ENCODE measurements at regions not wholly inside any gene's neighbourhood (a gene's known extent, or its start where the extent isn't known, plus 50 kb on each side); places are given as distances from the start of the nearest gene placed in this dataset.

DNA sequence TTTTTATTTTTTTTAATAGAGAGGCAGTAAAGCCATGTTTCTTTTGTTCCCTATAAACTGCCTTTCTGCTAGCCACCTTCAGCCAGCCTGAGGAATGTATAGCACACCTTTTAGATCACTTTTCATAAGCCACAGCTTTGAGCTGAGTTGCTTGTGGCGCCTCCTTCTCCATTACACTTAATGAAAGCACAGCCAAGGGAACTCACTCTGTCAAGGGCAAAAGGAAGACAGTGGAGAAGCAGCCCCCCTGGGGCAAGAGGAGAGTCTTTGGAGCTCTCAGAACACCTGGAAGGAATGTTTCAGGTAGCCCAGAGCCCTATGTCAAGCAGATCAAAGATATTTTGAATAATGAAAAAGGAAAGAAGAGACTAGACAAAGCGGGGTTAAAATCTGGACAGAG is 235.1 kb downstream of the CLIC5 start:
- H3K27ac ChIP-seq: no peak overlapping the region
- H3K4me1 ChIP-seq: no peaks in the 10 kb centered on the region
- H3K4me3 ChIP-seq: no peak overlapping the region
- WGBS, 5 donors: 92 to 98% (median 96%) methylated on average over 2 of the region's 2 CpGs
- no peaks in the 10 kb centered on the region for H3K27me3 ChIP-seq (replicated peaks in 1 of 7)
- no peak for TF ChIP-seq POLR2A (IDR thresholded peaks at IDR 0.05)
- TF ChIP-seq, protein P1, sequence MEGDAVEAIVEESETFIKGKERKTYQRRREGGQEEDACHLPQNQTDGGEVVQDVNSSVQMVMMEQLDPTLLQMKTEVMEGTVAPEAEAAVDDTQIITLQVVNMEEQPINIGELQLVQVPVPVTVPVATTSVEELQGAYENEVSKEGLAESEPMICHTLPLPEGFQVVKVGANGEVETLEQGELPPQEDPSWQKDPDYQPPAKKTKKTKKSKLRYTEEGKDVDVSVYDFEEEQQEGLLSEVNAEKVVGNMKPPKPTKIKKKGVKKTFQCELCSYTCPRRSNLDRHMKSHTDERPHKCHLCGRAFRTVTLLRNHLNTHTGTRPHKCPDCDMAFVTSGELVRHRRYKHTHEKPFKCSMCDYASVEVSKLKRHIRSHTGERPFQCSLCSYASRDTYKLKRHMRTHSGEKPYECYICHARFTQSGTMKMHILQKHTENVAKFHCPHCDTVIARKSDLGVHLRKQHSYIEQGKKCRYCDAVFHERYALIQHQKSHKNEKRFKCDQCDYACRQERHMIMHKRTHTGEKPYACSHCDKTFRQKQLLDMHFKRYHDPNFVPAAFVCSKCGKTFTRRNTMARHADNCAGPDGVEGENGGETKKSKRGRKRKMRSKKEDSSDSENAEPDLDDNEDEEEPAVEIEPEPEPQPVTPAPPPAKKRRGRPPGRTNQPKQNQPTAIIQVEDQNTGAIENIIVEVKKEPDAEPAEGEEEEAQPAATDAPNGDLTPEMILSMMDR (IDR thresholded peaks at IDR 0.05 in 8 of 11, conservative IDR thresholded peaks at IDR 0.05 in 3 of 11): no peak
- no peak for TF ChIP-seq POLR2AphosphoS5 (IDR thresholded peaks at IDR 0.05)
- no peak for DNase-seq
- H3K36me3 ChIP-seq: no peaks in the 10 kb centered on the region
- no peaks in the 10 kb centered on the region for H3K9me3 ChIP-seq
- intact Hi-C loops (cut with DNase I; ENCODE audit: low total_unique reads): no loop called here

- 81 to 95% (median 82%) methylated on average over 5 of the region's 5 CpGs for WGBS, 5 donors
- intact Hi-C loops (cut with DNase I; ENCODE audit: low total_unique reads): no loop called here
- Histone ChIP-seq H3K4me3 (no peak overlapping the region), H3K9me3 (peaks cover 0 to 3% (median 0%) of the 10 kb centered on the region in 8 donors), H3K36me3 (no peaks in the 10 kb centered on the region), H3K4me1 (no peaks in the 10 kb centered on the region), H3K27me3 (replicated peaks in 1 of 7) (no peaks in the 10 kb centered on the region), H3K27ac (no peak overlapping the region)
- no peak for TF ChIP-seq POLR2A (IDR thresholded peaks at IDR 0.05)
- TF ChIP-seq, protein P1 (IDR thresholded peaks at IDR 0.05 in 8 of 11, conservative IDR thresholded peaks at IDR 0.05 in 3 of 11): no peak
- TF ChIP-seq POLR2AphosphoS5 (IDR thresholded peaks at IDR 0.05): no peak
- DNase-seq: no peak
Measured at GRCh38 chr6:45775026-45775697, 240.5 kb downstream of the CLIC5 start.

DNA sequence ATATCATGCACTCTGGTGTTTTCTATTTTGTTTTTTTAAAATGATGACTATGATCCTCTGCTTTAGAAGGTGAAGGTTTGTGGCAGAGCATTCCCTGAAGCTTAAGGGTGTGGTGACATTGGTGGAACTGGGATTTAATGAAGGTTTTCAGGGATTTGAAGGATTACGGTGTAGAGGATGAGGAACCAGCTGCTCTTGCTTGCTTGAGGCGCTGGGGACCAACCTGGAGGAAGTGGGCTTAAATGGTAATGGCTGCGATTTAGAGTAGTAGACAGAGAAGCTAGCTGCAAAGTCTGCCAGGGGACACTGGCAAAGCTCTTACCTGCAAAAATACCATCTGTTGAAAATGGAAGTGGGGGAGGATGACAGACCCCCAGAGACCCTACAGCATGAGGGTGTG is 241.8 kb downstream of the CLIC5 start:
- no peaks in the 10 kb centered on the region for H3K27me3 ChIP-seq (replicated peaks in 1 of 7)
- H3K27ac ChIP-seq: no peak overlapping the region
- no peaks in the 10 kb centered on the region for H3K4me1 ChIP-seq
- TF ChIP-seq POLR2A (IDR thresholded peaks at IDR 0.05): no peak
- TF ChIP-seq, protein P1 (IDR thresholded peaks at IDR 0.05 in 8 of 11, conservative IDR thresholded peaks at IDR 0.05 in 3 of 11): no peak
- no peak for TF ChIP-seq POLR2AphosphoS5 (IDR thresholded peaks at IDR 0.05)
- no peak overlapping the region for H3K4me3 ChIP-seq
- intact Hi-C loops (cut with DNase I; ENCODE audit: low total_unique reads): no loop called here
- peaks cover 0 to 8% (median 0%) of the 10 kb centered on the region in 8 donors for H3K9me3 ChIP-seq
- H3K36me3 ChIP-seq: no peaks in the 10 kb centered on the region
- 42 to 62% (median 45%) methylated on average over 3 of the region's 3 CpGs for WGBS, 5 donors
- DNase-seq: no peak

DNA sequence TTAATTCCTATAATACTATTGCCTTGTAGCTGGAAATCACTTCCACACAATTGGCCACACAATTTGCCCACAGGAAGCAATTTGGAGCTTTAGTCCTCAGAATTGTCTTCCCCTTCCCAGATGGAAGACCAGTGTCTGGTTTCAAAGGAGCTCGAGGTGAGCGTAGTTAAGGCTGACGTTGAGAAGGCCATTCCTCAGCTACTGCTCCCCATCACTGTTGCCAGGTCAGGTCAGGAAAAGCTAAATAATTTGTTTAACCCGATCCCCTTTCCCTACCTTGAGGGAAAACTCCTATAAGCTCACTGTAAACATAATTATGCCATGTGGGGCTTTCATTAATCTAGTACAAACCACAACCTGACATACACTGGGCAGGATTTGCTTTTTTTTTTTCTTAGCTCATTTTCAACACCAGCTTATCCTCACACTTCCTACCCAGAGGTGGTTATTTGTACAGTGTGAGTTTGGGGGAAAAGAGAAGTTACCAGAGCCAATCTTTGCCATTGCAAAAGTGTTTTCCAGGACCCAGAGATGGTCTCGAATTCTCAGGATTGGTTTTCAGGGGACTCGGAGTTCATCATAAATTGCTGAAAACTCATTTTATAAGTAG is 242.7 kb downstream of the CLIC5 start:
- no peak for TF ChIP-seq POLR2A (IDR thresholded peaks at IDR 0.05)
- TF ChIP-seq, protein P1 (IDR thresholded peaks at IDR 0.05 in 8 of 11, conservative IDR thresholded peaks at IDR 0.05 in 3 of 11): no peak
- no peak for TF ChIP-seq POLR2AphosphoS5 (IDR thresholded peaks at IDR 0.05)
- WGBS, 5 donors: 38 to 63% (median 50%) methylated on average over 6 of the region's 6 CpGs
- H3K4me3 ChIP-seq: no peak overlapping the region
- no peaks in the 10 kb centered on the region for H3K4me1 ChIP-seq
- no peak overlapping the region for H3K27ac ChIP-seq
- H3K9me3 ChIP-seq: peaks cover 0 to 8% (median 0%) of the 10 kb centered on the region in 8 donors
- H3K36me3 ChIP-seq: no peaks in the 10 kb centered on the region
- no peaks in the 10 kb centered on the region for H3K27me3 ChIP-seq (replicated peaks in 1 of 7)
- DNase-seq: no peak
- intact Hi-C loops (cut with DNase I; ENCODE audit: low total_unique reads): no loop called here
